SK-N-SH treated with all-trans-retinoic acid at 6 μM for 48 hours (cell line): ENCODE measurements at regions not wholly inside any gene's neighbourhood (a gene's known extent, or its start where the extent isn't known, plus 50 kb on each side); places are given as distances from the start of the nearest gene placed in this dataset.

Experiments used
- ARNTL ChIP-seq: fragments of 450-650 bp; formaldehyde crosslinking; IDR thresholded peaks from 2 replicates; pipeline ENCODE4 v1.5.0; 2020; ENCODE audit warnings: low read depth, mild to moderate bottlenecking, moderate library complexity, borderline replicate concordance
- BACH2 ChIP-seq: fragments of 250-450 bp; sonication (Bioruptor Pico); IDR thresholded peaks from 2 replicates; pipeline ENCODE4 v1.9.0; 2021; ENCODE audit warnings: mild to moderate bottlenecking, borderline replicate concordance
- CREB5 ChIP-seq: fragments of 250-450 bp; sonication (Bioruptor Pico); IDR thresholded peaks from 2 replicates; pipeline ENCODE4 v1.5.1; 2020; ENCODE audit warnings: low read depth, mild to moderate bottlenecking, moderate library complexity
- CSDC2 ChIP-seq: fragments of 250-450 bp; sonication (Bioruptor Pico); IDR thresholded peaks from 2 replicates; pipeline ENCODE4 v1.5.0; 2020; ENCODE audit warnings: mild to moderate bottlenecking, moderate library complexity
- OSR1 ChIP-seq: fragments of 250-450 bp; sonication (Bioruptor Pico); IDR thresholded peaks from 2 replicates; pipeline ENCODE4 v1.8.0; 2022; ENCODE audit warnings: moderate library complexity, mild to moderate bottlenecking, inconsistent platforms
- PATZ1 ChIP-seq: fragments of 250-450 bp; sonication (Bioruptor Pico); IDR thresholded peaks from 2 replicates; pipeline ENCODE4 v1.8.0; 2020; ENCODE audit warnings: mild to moderate bottlenecking, moderate library complexity, borderline replicate concordance
- POU6F1 ChIP-seq: fragments of 250-450 bp; sonication (Bioruptor Pico); IDR thresholded peaks from 2 replicates; pipeline ENCODE4 v1.8.0; 2021; ENCODE audit warnings: low read depth, mild to moderate bottlenecking, moderate library complexity, borderline replicate concordance
- PPARA ChIP-seq: fragments of 250-450 bp; sonication (Bioruptor Pico); IDR thresholded peaks from 2 replicates; pipeline ENCODE4 v1.5.0; 2020; ENCODE audit warnings: mild to moderate bottlenecking, borderline replicate concordance
- RARB ChIP-seq: fragments of 250-450 bp; sonication (Bioruptor Pico); IDR thresholded peaks from 2 replicates; pipeline ENCODE4 v1.8.0; 2021; ENCODE audit warnings: mild to moderate bottlenecking, moderate library complexity
- SNAI2 ChIP-seq: fragments of 250-450 bp; sonication (Bioruptor Pico); IDR thresholded peaks from 2 replicates; pipeline ENCODE4 v1.5.0; 2020; ENCODE audit warnings: mild to moderate bottlenecking, moderate library complexity
- TCF4 ChIP-seq: fragments of 250-450 bp; sonication (Bioruptor Pico); IDR thresholded peaks from 2 replicates; pipeline ENCODE4 v1.8.0; 2021; ENCODE audit warnings: mild to moderate bottlenecking, moderate library complexity, borderline replicate concordance
- ZC3H10 ChIP-seq: fragments of 250-450 bp; sonication (Bioruptor Pico); IDR thresholded peaks from 2 replicates; pipeline ENCODE4 v1.5.1; 2021; ENCODE audit warnings: mild to moderate bottlenecking, moderate library complexity
- ZNF565 ChIP-seq: fragments of 450-650 bp; formaldehyde crosslinking; conservative IDR thresholded peaks from 2 replicates; pipeline ENCODE4 v1.5.0; 2020; ENCODE audit warnings: low read depth, mild to moderate bottlenecking, moderate library complexity
- ZNF70 ChIP-seq: fragments of 450-650 bp; formaldehyde crosslinking; IDR thresholded peaks from 2 replicates; pipeline ENCODE4 v1.5.0; 2020; ENCODE audit warnings: mild to moderate bottlenecking, moderate library complexity

- TF ChIP-seq CSDC2 (CRISPR knock-in tag) (no peak), ZNF70 (CRISPR knock-in tag) (no peak), SNAI2 (CRISPR knock-in tag) (no peak), PPARA (CRISPR knock-in tag) (no peak), ZC3H10 (CRISPR knock-in tag) (no peak), TCF4 (CRISPR knock-in tag) (no peak), RARB (CRISPR knock-in tag) (no peak), BACH2 (CRISPR knock-in tag) (no peak), OSR1 (CRISPR knock-in tag) (no peak), PATZ1 (CRISPR knock-in tag) (no peak), ARNTL (CRISPR knock-in tag) (no peak), ZNF565 (no peak), CREB5 (CRISPR knock-in tag) (no peak), POU6F1 (CRISPR knock-in tag) (no peak)
These were observed 173.3 kb downstream of the RWDD3 start for GRCh38 chr1:95407131-95407885.
